GM18499 (cell line): ENCODE measurements at regions not wholly inside any gene's neighbourhood (a gene's known extent, or its start where the extent isn't known, plus 50 kb on each side); places are given as distances from the start of the nearest gene placed in this dataset.

ENCODE experiments used
- ATAC-seq: cut with Tn5 transposase; IDR thresholded peaks from one replicate; pipeline ENCODE4 v1.9.1; 2021; ENCODE audit warnings: moderate number of reproducible peaks; ENCODE audit not compliant: insufficient read depth, unreplicated experiment

- no peak for ATAC-seq
Measured at GRCh38 chr10:78742730-78743615, 325.8 kb upstream of the ZMIZ1 start.

GRCh38 chr10:78744056-78744455 lies 324.7 kb upstream of the ZMIZ1 start:
- ATAC-seq, result no peak

DNA sequence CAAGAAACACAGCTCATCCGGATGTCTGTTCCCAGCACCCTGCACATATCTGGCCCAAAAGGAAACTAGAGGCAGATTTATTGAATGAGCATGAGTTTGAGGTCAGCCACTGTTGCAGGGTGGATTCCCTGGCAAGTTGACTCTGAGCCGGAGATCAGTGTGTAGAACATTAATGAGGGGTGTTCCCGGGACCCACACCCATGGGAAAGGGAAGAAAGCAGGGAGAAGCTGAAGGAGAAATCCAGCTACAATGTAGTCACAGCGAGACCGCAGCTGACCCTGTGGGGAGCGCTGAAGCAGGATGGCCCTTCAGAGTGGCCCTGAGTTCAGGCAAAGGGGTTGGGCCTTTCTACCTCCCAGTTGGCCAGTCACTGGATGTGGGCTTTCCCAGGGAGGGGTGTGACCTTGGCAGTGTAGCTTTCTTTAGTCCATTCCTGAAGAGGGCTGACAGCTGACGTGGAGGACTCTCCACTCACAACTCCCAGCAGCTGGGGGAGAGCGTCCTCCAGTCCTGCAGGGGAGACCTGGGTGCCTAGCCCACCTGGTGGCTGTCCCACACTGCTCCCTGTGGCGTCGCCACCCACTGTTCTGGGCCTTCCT lies 324.2 kb upstream of the ZMIZ1 start:
- no peak for ATAC-seq

DNA sequence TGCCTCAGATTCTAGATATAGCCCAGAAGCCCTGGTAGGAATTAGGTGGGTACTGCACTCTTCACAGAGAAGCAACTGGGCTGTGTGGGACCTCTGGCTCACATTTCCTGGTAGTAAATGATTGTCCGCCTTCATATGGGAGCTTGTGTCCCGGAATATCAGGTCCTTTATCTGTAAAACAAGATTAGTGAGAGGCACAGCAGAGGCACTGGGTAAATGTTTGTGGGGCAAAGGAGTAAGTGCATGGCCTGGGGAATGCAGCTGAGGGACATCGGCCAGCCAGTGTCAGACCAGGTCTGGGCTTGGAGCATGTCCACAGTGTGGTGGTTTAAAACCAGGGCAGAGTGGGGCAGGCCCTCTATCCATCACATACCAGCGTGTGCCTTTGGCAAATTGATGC lies 323.3 kb upstream of the ZMIZ1 start:
- no peak for ATAC-seq

DNA sequence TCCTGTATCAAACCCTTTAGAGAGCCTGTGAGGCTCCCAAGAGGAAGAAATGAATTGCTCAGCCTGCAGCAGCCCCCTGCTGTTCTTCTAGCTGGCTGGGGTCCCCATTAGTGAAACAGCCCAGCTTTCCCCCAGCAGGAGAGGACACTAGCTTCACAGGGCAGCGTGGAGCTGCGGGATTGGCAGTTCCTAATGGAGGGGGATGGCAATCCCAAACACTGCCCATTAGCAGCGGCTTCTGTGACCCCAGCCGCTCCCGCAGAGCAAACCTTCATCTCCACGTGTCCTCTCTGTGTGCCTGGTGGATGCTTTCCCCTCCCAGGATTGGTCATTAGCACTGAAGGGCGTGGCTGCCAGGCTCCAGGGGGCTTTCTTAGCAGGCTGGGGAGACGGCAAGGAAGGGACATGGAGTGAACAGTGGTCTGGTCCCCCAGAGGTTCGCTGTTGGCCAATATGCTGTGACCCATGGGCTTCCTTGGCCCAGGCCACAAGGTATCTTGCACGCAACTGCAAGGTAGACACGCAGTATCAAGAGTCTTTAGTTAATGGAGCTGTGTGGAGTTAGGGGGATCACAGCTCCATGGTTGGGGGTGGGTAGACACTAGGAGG lies 322.5 kb upstream of the ZMIZ1 start:
- ATAC-seq, result no peak

DNA sequence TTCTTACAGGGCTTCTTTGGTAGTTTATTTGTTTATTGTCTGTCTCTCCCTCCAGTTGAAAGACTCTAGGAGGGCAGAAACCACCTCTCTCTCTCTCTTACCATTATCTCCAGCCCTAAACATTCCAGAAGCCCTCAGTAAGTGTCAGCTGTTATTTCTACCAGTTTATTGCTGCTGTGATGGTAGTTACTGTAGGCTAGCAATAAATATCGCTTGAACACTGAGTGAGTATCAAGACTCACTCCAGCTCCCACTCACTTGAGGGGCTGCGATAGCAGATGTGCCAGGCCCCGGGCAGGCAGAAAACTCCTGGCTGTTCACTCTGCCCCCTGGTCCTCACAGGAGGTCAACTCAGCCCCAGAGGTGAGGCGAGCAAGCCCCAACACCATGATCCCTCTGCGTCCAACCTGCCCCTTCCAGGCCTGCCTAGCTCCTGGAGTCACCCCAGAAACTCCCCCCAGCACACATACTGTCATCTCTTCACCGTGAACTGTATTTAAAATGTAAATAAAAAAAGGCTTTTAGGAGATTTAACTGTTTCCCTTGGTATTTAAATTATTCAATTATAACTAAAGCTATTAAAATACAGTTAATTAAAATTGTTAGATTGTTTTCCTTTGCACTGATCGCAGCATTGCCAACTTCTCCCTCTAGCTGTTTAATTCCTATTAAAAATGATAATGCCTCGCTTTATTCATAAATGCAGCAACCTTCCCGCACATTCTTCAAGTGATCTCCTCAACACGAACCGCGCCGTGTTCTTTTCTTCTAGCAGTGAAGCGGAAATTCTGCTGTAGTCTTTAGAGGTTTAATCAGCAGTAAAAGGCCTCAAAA lies 321.1 kb upstream of the ZMIZ1 start:
- ATAC-seq, result no peak

GRCh38 chr10:78748235-78748533 lies 320.6 kb upstream of the ZMIZ1 start:
- ATAC-seq, result no peak

DNA sequence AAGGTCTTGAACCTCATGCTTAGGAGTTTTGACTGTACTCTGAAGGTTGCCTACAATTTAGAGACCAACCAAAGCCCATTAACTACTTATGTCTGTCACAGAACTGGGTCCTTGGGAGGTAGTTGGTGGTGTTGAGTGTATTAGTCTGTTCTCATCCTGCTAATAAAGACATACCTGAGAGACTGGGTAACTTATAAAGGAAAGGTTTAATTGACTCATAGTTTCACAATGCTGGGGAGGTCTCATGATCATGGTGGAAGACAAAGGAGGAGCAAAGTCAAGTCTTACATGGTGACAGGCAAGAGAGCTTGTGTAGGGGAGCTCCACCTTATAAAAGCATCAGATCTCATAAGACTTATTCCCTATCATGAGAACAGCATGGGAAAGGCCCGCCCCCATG lies 319.6 kb upstream of the ZMIZ1 start:
- ATAC-seq, result no peak

GRCh38 chr10:78749898-78750297 lies 318.9 kb upstream of the ZMIZ1 start:
- ATAC-seq, result no peak

GRCh38 chr10:78750418-78750817 lies 318.3 kb upstream of the ZMIZ1 start:
- no peak for ATAC-seq

GRCh38 chr10:78751716-78752115 lies 317.1 kb upstream of the ZMIZ1 start:
- ATAC-seq, result no peak

GRCh38 chr10:78752221-78752620 lies 316.5 kb upstream of the ZMIZ1 start:
- no peak for ATAC-seq

DNA sequence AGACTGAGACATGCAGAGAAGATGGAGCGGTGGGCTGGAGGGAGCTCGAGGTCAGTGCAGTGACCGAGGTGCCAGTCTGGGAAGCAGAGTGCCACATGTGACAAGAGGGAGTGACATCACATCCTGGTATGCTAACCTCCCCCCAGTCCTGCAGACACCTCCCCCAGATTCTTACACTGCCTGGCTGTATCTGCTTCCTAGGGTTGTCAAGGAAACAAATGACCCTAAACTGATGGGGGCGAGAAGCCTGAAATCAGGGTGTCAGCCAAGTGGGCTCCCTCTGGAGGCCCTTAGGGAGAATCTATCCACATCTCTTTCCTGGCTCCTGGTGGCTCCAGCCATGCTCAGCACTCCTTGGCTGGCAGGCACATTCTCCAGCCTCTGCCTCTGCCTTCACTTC lies 316.1 kb upstream of the ZMIZ1 start:
- ATAC-seq, result no peak

- ATAC-seq, result no peak
Measured at GRCh38 chr10:78754269-78755062, 314.3 kb upstream of the ZMIZ1 start.

GRCh38 chr10:78755063-78755701 lies 313.6 kb upstream of the ZMIZ1 start:
- ATAC-seq, result no peak

- no peak for ATAC-seq
Measured at GRCh38 chr10:78755877-78756455, 312.8 kb upstream of the ZMIZ1 start.

DNA sequence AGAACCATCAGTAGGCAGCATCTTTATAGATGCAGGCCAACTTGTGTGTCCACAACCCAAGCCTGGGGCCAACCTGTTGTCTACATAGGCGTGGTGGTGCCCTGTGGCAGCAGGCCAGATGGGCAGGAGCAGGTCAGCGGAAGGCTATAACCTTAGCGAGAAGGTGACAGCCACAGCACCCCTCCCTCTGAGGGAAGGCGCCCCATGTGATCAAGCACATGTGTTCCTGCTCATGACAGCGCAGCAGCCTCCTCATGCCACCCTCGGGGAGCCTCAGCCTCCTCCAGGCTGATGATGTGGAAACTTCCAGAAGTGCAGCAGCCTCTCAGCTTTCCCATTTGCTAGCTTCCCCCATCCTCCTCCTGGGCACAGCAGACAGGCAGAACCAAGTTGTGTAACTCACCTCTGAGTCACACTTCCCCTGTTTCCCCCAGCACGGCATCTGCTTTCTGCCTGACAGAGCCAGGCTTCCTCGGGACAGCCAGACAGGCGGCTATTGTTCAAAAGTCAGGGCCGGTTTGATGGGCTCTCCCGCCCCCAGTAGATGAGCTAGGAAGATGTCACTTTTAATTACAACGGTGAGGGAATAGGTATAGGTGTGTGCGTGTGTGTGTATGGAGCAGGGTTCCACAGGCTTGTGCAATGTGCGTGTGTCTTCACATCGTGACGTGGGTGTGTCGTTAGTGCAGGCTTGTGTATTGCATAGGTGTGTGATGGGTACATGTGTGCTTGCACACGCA lies 312.0 kb upstream of the ZMIZ1 start:
- ATAC-seq, result no peak

DNA sequence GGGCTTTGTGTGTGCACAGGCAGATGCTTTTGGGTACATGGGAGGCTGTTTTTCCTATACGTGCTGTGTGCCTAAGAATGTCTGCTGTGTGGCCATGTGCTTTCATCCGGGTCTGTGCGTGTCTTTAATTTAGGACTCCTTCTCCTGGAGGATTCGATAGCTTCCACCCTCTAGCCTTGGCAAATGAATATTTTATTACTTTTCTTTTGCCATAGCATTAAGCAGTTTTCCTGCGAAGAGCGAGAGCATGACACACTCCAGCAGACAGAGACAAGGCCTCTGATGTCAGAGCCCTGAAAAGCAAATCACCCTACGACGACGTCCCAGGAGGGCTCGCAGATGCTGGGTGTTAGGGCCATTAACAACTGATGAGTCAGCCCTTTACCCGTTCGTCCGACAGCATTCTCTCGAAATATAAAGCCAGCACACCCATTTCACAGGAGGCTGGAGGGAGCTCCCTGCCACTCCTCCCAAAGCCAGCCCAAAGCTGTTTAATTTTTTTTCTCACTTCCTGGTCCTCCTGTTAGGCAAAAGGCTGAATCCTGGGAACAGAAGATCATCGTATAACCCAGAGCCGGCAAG lies 311.3 kb upstream of the ZMIZ1 start:
- ATAC-seq, result no peak
